GM21717 (cell line): ENCODE measurements at regions not wholly inside any gene's neighbourhood (a gene's known extent, or its start where the extent isn't known, plus 50 kb on each side); places are given as distances from the start of the nearest gene placed in this dataset.

ENCODE experiments used
- ATAC-seq: cut with Tn5 transposase; IDR thresholded peaks from one replicate; pipeline ENCODE4 v1.9.1; 2021; ENCODE audit warnings: mild to moderate bottlenecking, moderate library complexity; ENCODE audit not compliant: unreplicated experiment

DNA sequence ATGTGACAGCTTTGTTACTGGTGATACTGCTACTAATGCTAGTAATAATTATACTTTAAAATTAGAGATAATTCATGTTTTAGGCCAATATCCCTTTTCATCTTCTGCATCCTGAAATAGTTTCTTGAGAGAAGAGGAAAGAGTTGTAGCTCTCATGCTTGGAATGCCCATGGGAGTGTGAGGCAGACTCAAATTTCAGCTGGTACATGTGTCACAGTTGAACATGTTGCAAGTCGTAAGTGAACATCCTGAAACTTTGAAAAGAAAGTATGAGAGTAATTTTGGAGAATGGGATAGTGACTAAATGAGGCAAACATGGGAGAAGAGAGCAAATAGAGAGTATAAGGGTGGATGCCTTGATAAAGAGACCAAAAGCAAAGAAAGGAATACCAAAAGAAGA is 168.0 kb downstream of the TMTC3 start:
- no peak for ATAC-seq

DNA sequence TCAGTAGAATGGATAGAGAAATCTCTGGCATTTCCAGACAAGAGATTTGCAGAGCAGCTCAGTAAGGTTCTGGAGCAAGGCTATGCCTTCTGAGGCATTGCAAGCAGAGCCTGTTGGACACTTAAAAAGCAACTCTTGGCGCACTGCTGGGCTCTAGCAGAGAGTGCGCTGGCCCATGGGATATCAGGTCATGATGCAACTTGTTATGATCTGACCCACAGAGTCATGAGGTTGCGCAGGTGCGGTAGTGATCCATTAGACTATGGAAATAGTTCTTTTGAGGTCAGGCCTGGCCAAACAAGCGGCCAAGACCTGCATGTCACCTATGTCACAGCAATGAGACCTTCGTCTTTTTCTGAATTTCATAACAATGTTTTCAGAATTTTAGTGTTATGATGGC is 168.6 kb downstream of the TMTC3 start:
- ATAC-seq: no peak

DNA sequence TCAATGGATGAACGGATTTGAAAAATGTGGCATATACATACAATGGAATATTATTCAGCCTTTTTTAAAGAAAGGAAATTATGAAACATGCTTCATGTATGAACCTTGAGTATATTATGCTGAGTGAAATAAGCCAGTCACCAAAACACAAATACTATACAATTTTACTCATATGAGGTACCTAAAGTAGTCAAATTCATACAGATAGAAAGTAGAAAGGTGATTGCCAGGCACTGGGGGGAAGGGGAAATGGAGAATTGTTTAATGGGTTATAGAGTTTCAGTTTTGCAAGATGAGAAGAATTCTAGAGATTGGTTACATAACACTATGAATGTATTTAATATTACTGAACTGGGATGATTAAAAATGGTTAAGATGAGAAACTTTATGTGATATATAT is 171.4 kb downstream of the TMTC3 start:
- peak; percentile 64 for ATAC-seq

DNA sequence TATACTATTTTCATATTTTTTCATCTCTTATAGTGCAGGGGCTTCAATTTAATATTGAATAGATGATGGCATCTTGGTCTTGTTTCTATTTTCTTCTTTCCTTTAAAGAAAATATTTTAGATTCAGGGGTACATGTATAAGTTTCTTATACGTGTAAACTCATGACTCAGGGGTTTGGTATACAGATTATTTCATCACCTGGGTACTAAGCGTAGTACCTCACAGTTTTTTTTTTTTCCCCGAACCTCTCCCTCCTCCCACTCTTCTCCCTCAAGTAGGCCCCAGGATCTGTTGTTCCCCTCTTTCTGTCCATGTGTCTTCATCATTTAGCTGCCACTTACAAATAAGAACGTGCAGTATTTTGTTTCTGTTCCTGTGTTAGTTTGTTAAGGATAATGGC is 172.6 kb downstream of the TMTC3 start:
- no peak for ATAC-seq

DNA sequence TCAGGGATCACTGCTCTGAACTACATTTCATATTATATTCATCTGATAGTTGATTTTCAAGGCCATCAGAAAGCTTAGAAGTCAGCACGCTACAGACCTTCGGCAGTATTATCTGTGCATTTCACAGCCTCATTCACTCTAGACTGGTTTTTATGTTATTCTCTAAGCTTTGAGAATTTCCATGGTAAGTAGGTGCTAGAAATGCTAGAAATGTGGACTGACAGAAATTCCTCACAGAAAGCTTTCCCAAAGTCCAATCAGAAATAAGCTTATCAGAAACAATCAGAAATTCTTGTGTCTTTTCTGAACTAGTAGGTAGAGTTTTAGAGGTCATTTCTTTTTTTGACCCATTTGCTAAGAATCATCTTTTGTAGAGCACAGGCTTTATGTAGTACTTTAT is 176.6 kb downstream of the TMTC3 start:
- no peak for ATAC-seq

DNA sequence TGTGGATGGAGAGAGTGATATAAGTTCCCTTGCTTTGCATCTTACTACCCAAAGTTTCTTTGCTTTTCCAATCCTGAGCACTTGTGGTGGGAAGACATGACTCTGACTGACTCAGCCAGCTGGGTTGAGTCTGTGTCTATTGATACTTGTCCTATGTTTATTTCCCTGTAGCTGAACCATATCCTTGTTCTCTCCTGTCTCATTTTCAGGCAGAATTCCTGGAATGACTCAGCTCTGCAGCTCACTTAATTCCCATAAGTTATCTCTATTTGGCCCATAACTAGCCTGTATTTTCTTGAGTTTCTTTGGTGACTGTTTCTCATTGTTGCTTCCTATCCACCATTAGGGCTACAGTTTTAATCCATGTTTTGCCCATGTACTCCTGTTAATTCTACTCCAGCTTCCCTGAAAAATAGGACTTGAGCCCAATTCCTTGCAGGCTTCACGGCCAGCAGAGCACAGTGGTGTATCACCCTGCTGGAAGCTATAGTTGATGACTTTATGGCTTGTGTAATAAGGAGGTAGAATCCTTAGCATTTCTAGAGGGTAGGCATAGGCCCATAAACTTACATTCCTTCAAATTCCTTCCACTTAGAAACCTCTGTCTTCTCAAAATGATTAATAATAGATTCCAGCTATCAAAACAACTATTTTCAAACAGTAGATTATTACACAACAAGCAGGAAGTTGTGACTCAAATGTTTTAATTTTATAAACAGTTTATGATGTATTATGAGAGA is 183.1 kb downstream of the TMTC3 start:
- no peak for ATAC-seq

DNA sequence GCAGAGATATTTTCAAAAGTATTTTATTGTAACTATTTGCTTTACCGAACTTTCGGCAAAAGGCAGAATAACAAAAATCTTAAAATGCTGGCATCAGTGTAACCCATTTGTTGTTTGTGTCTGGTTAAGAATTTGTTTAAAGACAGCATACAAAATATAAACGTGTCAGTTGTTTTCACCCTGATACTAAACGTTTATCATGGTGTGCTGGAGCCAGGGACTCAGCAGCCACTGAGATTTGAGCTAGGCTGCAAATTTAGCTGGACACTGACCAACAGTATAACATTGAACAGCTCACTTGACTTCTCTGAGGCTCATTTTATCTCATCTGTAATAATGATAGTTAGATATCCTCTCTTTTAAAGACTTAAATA is 183.7 kb downstream of the TMTC3 start:
- no peak for ATAC-seq

DNA sequence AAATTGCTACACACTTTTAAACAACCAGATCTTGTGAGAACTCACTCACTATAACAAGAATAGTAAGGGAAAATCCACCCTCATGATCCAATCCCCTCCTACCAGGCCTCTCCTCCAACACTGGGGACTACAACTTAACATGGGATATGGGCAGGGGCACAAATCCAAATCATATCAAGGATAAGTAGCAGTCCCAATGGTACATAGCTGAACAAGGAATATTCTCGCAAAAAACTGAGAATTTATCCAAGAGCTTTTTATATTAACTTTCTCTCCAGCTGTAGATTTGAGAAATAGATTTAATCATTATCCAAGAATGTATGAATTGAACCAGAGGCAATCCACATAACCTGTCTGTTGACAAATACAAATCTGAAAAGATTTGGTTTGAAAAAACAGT is 185.2 kb downstream of the TMTC3 start:
- no peak for ATAC-seq

DNA sequence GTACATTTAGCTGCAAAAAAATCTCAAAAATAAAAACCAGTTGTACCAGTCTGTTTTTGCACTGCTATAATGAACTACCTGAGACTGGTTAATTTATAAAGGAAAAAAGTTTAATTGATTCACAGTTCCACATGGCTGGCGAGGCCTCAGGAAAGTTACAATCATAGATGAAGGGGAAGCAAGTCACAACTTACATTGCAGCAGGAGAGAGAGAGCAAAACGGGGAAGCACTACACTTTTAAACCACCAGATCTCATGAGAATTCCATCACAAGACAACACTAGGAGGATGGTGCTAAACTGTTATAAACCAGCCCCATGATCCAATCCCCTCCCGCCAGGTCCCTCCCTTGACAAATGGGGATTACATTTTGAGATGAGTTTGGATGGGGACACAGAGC is 186.0 kb downstream of the TMTC3 start:
- ATAC-seq: no peak

DNA sequence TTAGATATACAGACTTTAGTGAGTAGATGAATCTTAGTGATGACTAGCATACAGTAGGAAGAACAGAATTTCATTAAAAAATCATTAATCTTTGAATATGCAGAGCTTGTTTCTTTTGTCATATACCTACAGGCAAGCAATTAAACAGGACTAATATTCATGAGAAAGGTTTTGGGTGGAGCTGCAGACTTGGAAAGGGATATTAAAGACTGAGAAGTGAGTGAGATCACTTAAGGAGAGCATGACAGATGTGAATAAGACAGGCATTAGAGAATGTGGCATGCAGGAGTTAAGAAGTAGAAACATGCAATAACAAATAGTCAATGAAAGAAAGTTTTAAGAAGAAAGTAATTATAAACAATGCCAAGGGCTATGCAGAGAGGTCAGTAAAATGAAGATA is 187.7 kb downstream of the TMTC3 start:
- no peak for ATAC-seq

DNA sequence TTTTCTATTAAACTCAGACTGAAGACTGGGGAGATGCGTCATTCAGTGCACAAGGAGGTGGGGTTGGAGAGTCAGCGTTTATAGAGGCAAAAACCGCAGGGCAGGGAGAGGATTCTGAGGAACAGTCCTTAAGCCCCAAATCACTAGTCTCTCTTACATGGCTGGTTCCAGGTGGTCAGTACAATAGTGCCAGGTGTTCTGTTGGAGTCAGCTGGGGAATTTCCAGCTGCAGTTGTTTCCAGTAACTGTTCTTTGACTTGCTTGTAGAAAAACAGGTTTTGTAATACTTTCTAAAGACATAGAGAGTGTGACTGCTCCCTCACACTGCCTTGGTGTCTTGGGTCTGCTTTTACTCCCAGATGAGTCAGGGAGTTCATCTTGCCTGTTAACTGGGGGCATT is 192.2 kb downstream of the TMTC3 start:
- ATAC-seq: peak; percentile 78

DNA sequence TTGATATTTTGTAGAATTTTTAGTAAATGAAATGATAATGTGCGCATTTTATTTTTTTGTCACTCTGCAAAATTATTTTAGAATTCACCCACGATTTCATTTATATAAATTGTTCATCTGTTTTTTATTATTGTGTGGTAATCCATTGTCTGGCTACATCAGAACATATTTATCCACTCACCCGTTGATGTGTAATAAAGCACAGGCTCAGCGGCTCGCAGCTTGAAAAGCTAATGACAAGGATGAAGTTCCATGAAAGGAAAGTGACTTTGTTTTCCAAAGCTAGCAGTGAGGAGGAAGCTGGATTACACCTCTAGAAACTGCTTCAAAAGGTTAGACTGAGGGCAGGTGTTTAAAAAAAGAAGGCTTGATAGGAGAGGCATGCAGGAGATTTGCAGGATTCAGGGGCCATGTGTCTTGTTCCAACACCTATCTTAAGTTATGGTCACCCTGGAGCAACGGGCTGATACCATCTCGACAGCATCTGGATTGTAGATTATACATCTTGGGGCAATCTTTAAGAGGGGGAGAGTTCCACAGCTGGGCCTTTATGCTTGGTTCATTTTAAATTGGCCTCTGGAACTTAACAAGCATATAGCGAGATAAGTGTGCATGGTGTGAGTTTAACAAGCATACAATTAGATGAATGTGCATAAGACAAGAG is 194.1 kb downstream of the TMTC3 start:
- no peak for ATAC-seq

DNA sequence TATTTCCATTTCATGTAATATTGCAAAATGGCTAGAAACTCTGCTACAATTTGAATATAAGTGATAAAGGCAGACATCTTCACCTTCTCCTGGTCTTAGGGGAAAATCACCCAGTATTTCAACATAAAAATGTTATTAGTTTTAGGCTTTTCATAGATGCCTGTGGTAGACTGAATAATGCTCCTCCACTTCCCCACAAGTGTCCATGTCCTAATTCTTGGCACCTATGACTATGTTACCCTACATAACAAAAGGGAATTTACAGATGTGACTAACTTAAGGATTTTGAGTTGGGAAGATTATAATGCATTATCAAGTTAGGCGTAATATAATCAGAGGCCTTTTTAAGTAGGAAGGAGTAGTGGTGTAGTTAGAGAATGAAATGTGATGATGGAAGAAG is 196.4 kb downstream of the TMTC3 start:
- ATAC-seq: no peak

DNA sequence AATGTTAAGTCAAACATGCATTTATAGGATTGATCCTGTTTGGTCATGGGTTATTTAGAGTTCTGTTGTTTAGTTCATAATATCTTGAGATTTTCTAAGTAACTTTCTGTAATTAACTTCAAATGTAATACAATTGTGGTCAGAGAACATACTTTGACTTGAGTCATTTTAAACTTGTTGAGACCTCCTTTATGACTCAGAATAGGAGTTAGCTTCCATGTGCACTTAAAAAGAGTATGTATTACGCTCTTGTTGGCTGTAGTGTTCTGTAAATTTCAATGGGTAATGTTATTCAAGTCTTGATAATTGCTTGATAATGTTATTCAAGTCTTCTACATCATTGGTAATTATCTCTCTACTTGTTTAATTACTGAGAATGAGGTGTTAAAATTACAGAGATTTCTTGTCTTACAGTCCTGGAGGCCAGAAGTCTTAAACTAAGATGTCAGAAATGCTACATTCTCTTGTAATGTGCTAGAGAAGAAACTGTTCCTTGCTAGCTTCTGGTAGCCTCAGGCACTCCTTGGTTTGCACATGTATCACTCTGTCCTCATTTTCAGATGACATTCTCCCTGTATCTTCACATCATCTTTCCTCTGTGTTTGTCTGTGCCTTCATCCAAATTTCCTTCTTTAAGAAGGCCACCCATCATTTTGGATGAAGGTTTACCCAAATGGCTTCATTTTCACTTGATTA is 197.3 kb downstream of the TMTC3 start:
- ATAC-seq: no peak

DNA sequence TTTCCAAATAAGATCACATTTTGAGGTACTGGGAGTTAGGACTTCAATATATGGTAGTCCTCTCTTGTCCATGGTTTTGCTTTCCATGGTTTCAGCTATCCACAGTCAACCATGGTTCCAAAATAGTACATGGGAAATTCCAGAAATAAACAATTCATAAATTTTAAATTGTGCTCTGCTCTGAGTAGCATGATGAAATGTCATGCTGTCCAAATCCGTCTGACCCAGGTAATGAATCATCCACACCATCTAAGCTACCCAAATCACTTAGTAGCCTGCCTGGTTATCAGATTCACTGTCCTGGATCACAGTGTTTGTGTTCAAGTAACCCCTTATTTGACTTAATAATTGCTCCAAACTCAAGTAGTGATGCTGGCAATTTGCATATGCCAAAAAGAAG is 197.9 kb downstream of the TMTC3 start:
- no peak for ATAC-seq

DNA sequence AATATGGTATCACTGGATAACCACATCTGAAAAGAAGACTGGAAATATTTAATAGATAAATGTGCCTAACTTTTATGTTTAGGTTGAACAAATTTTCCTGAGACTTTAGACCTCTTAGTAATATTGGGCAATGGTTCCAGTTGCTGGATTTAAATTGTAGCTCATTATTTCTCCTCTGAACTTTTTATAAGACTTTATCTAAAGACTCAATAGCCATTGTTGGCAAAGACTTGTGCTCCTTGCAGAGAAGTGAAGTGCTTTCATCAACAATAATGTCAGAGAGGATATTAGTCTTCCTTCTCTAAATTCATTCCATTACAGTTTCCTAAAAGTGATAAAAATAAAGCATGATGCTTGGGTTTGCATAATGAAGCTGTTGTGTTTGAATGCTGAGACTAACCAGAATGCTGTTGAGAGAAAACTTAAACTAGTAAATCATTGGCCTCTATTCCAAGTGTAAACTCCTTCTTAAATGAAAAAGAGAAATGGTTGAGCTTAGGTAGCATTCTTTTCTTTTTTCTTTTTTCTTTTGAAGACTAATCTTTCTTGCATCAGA is 200.2 kb downstream of the TMTC3 start:
- no peak for ATAC-seq

DNA sequence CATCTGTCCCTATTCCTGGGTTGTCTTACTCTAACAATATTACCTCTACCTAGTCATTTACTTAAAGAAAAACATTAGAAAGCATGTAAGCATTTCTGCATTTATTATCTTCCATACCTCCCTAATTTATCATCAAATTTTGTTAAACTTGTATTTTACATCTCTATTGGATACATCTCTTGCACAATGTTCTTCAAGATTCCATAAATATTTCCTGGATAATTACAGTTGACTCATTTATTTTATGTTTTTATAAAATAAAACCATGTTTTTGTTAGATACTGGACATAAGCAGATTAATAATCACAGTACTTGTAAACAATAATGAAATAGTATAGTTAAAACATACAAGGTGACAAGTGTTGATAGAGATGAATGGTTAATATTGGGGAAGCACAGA is 209.0 kb downstream of the TMTC3 start:
- ATAC-seq: no peak

DNA sequence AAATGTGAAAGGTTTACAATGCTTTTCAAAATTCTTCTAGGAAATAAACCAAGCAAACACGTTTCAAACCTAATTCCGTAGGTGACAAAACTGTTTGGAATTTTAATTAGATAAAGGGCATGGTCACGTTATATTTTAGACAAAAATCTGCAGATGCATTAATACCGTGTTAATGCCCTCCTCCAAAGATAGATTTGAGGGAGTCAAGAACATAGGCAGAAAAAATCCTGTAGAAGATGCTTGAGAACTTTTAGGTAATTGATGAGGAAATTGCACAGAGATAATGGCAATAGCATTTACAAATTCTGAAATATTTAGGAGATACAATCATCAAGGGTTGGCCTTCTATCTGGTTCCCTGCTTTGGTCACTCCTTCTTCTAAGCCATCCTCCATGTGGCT is 212.6 kb downstream of the TMTC3 start:
- no peak for ATAC-seq

DNA sequence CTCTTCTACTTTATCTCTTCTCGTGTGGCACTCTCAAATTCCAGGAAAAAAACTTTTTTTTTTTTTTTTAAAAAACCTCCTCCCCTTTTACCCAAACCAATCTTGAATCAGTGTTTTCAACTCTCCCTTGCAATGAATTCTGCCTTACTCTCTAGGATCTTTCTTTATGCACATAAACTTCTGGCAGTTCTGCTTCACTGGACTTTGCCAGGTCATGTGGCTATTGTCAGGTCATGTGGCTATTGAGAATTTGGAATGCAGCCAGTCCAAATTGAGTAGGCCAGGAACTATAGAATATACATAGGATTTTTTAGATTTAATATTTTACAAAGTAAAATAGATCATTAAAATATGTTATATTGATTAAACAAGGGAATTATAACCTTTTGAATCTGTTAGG is 218.2 kb downstream of the TMTC3 start:
- ATAC-seq: no peak

DNA sequence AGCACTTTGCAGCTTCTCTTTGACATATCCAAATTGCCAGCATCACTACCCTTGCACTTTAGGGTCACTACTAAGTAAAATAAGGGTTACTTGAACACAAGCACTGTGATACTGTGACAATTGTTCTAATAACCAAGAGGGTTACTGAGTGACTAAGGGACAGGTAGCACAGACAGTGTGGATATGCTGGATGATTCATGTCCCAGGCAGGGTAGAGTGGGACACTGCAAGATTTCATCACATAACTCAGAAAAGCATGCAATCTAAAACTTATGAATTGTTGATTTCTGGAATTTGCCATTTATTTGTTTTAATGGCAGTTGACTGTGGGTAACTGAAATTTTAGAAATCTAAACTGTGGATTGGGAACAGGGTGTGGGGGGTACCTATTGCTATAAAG is 218.8 kb downstream of the KITLG start:
- no peak for ATAC-seq

DNA sequence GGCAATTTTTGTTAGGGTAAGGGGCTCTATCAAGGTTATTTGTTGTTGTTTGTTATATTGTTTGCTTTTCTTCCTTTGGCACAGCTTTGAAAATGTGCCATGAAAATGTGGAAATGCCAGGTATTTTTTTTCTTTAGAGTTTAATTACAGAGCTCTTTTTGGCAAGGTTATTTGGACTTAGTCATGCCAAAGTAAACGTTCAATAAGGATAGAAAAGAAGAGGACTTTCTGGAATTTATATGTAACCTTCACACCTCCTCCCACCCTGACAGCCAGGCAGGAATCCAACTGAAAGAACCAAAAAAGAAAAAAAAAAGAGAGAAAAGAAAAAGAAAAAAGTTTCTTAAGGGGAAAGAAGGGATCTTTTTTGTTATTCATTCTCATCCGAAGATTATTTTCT is 217.8 kb downstream of the KITLG start:
- no peak for ATAC-seq

DNA sequence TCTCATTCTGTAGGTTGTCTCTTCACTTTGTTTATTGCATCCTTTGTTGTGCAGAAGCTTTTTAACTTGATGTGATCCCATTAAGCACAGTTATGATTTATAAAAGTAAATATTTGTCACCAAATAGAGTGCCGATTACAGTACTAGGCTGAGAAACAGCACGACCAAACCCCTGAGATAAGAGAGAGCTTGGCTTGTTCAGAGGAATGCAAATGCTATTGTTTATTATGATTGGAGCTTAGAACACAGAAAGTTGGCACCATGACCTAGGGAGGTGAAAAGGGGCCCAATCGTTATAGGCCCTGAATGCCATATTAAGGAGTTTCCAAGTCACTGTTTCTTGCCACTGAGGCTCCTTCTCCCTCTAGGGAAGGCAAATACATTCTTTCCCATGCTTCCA is 214.9 kb downstream of the KITLG start:
- ATAC-seq: no peak
